ENCODE measurements at regions not wholly inside any gene's neighbourhood (a gene's known extent, or its start where the extent isn't known, plus 50 kb on each side); places are given as distances from the start of the nearest gene placed in this dataset.

GRCh38 chr4:120555058-120555457, 367.5 kb downstream of the PRDM5 start:
- no peak for TF ChIP-seq CTCF (IDR thresholded peaks at IDR 0.05)
- TF ChIP-seq POLR2A (IDR thresholded peaks at IDR 0.05): no peak
- TF ChIP-seq POLR2AphosphoS5 (IDR thresholded peaks at IDR 0.05; ENCODE audit: insufficient read depth in 1 of 2, low read depth in 1 of 2): no peak
